ENCODE measurements at regions not wholly inside any gene's neighbourhood (a gene's known extent, or its start where the extent isn't known, plus 50 kb on each side); places are given as distances from the start of the nearest gene placed in this dataset.
"Not testable (repeated sequence)": the region's sequence is repeated elsewhere in the genome, so short reads cannot be mapped to it uniquely, and the experiment has no call there.

DNA sequence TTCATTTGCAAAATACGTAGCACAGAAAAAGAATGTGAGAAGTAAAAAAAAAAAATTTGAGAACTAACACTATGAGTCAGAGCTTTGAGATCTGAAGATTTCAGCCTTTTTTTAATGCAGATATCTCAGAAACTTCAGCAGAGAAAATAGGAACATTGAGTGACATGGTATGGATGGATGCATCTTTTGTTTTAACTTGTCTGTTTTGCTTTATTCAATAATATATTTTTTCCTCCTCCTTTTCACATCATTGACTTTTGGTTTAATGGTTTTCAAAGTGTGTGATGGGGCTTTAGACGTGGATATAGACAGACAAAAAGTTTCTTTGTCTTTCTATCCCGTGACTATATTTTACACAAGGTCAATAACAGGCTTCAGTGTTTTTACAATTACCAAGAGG is 426.7 kb upstream of the FRG2C start:
- WGBS, 2 donors = 69 to 70% methylated on average over 3 of the region's 3 CpGs
- no peak overlapping the region for H3K27ac ChIP-seq
- no peak for DNase-seq
- no peaks in the 10 kb centered on the region for H3K4me1 ChIP-seq
- H3K9me3 ChIP-seq = no peaks in the 10 kb centered on the region
- peaks cover 0 to 13% (median 0%) of the 10 kb centered on the region in 7 donors for H3K27me3 ChIP-seq
- no peak for ATAC-seq
- H3K36me3 ChIP-seq = no peaks in the 10 kb centered on the region
- intact Hi-C loops (cut with DNase I) = no loop called here
- TF ChIP-seq, protein P1, sequence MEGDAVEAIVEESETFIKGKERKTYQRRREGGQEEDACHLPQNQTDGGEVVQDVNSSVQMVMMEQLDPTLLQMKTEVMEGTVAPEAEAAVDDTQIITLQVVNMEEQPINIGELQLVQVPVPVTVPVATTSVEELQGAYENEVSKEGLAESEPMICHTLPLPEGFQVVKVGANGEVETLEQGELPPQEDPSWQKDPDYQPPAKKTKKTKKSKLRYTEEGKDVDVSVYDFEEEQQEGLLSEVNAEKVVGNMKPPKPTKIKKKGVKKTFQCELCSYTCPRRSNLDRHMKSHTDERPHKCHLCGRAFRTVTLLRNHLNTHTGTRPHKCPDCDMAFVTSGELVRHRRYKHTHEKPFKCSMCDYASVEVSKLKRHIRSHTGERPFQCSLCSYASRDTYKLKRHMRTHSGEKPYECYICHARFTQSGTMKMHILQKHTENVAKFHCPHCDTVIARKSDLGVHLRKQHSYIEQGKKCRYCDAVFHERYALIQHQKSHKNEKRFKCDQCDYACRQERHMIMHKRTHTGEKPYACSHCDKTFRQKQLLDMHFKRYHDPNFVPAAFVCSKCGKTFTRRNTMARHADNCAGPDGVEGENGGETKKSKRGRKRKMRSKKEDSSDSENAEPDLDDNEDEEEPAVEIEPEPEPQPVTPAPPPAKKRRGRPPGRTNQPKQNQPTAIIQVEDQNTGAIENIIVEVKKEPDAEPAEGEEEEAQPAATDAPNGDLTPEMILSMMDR (IDR thresholded peaks at IDR 0.05) = no peak
- H3K4me3 ChIP-seq = no peak overlapping the region

DNA sequence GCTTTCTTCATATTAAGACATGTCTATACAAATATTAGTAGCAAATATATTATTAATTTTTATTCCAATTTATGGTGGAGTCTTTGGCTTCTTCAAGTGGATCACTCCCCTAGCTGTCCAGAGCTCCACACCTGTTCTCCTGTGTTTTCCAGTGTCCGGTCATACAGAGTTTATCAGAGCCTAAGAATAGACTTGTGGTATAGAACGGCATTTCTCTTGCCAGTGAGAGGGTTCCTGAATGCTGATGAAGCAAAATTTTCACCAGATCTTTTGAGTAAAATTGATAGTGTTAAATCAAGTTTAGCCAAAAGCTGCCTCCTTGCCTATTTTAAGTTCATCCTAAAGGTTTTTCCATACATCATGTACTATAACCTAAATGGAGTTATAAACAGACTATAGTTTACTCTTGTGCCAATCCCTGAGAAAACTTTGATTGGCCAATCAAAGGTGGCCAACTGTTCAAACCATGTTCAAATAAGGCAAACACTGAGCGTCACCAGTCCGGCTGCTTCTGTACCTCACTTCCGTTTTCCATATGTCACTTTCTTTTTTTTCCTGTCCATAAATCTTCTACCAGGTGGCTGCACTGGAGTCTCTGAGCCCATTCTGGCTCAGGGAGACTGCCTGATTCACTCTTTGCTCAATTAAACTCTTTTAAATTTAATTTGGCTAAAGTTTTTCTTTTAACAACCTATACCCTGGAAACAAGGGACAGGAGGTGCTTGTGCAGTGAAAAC is 422.7 kb upstream of the FRG2C start:
- H3K36me3 ChIP-seq; H3K27me3 ChIP-seq; ATAC-seq; H3K4me1 ChIP-seq; DNase-seq; H3K27ac ChIP-seq; H3K4me3 ChIP-seq; H3K9me3 ChIP-seq; intact Hi-C loops (cut with DNase I): not testable (repeated sequence)
- 44 to 48% methylated on average over 5 of the region's 5 CpGs for WGBS, 2 donors

DNA sequence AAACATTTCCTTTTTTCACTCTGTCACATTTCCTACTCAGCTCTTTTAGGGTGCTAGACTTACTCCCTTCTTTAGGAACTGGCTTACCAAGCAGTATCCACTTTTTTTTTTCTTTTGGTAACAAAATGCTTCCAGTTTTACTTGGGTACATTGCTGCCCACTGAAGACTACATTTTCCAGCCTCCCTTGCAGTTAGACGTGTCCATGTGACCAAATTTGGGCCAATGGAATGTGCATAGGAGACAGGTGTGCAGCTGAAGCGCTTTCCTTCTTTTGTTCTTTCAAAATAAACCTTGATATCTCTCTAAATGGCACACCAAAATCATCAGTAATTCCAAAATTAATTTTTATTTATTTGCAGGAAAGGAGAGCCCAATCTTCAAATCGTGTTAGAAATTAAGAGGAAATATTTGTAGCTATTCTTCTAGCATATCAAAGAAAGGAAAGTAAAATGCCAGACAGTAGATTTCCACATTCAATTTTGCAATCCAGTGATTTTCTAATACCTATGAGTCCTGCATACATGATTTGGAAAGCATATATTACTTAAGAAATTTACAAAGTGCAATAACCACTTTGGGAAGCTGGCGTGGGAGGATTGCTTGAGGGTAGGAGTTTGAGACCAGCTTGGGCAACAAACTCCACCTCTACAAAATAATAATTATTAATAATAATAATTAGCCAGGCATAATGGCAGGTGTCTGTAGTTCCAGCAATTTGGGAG is 422.0 kb upstream of the FRG2C start:
- 75 to 82% methylated on average over 4 of the region's 4 CpGs for WGBS, 2 donors

DNA sequence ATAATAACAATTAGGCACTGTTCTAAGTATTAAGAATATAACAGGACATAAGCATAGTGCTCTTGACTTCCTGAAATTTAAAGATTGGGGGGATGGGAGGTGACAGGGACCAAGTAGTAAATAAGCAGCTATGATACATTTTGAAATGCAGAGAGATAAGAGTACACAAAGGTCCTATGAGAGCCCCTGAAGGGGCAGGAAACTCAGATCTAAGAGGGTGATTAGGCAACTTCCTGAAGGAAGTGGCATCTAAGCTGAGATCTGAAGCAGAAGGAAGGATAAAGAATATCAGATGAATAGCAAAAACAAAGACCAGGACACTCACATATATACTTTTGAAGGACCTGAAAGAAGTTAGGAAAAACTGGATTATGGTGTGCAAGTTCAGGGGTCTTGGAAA is 415.2 kb upstream of the FRG2C start:
- no peaks in the 10 kb centered on the region for H3K9me3 ChIP-seq
- ATAC-seq = no peak
- intact Hi-C loops (cut with DNase I) = no loop called here
- DNase-seq = no peak
- H3K4me3 ChIP-seq = no peak overlapping the region
- no peaks in the 10 kb centered on the region for H3K27me3 ChIP-seq
- TF ChIP-seq, protein P1 (IDR thresholded peaks at IDR 0.05) = no peak
- no peak overlapping the region for H3K27ac ChIP-seq
- no peaks in the 10 kb centered on the region for H3K36me3 ChIP-seq
- H3K4me1 ChIP-seq = no peaks in the 10 kb centered on the region

More for the DNA sequence above, 422.0 kb upstream of the FRG2C start:
- Histone ChIP-seq H3K9me3 (no peaks in the 10 kb centered on the region), H3K27ac (no peak overlapping the region), H3K4me3 (no peak overlapping the region), H3K4me1 (no peaks in the 10 kb centered on the region), H3K36me3 (no peaks in the 10 kb centered on the region), H3K27me3 (peaks cover 0 to 5% (median 0%) of the 10 kb centered on the region in 7 donors)
- TF ChIP-seq, protein P1 (IDR thresholded peaks at IDR 0.05) = no peak
- ATAC-seq (no peak), DNase-seq (no peak)
- intact Hi-C loops (cut with DNase I) = no loop called here

DNA sequence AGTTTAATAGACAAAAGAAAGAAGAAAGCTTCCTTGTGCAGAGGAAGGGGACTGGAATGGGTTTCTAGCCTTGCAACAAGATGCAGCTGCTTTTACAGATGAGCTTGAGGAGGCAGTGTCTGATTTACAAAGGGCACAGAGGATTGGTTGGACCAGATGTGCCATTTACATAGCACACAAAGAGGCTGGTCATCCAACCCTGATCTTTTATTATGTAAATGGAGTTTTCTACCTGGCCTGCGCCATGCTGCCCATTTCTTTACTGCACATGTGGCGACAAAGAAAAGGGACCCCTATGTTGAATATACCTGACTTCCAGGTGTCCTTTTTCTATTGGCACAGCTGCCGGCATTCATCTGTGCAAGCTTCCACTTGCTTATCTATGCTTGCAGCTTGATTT is 409.4 kb upstream of the FRG2C start:
- Histone ChIP-seq H3K36me3 (no peaks in the 10 kb centered on the region), H3K27ac (no peak overlapping the region), H3K4me3 (no peak overlapping the region), H3K27me3 (peaks cover 0 to 9% (median 3%) of the 10 kb centered on the region in 7 donors), H3K4me1 (no peaks in the 10 kb centered on the region), H3K9me3 (no peaks in the 10 kb centered on the region)
- intact Hi-C loops (cut with DNase I) = no loop called here
- ATAC-seq (no peak), DNase-seq (no peak)
- TF ChIP-seq, protein P1 (IDR thresholded peaks at IDR 0.05) = no peak
- 74 to 86% methylated on average over 3 of the region's 3 CpGs for WGBS, 2 donors

Measured in heart right ventricle (tissue), 16 donors.